ENCODE measurements at regions not wholly inside any gene's neighbourhood (a gene's known extent, or its start where the extent isn't known, plus 50 kb on each side); places are given as distances from the start of the nearest gene placed in this dataset.

DNA sequence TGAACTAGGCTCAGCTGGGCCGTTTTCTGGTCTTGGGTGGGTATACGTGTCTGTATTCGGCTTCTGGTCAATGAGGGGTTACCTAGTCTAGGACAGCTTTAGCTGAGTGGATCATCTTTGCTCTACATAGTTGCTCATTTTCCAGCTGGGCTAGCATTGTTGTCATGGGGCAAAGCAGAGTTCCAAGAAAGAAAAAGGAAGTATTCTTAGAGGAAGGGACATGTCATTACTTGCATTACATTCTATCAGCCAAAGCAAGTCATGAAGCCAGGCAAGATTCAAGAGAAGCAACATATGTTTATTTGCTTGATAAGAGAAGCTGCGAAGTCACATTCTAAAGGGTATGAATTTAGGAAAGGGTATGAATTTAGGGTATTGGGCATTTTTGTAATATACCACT is 396.5 kb downstream of the ZNF608 start:
- TF ChIP-seq GATA3 (IDR thresholded peaks at IDR 0.05; ENCODE audit: low read depth, low read length) (no peak), GATA2 (IDR thresholded peaks at IDR 0.05; ENCODE audit: low read depth, low read length) (no peak)

- TF ChIP-seq GATA3 (IDR thresholded peaks at IDR 0.05; ENCODE audit: low read depth, low read length) (no peak), GATA2 (IDR thresholded peaks at IDR 0.05; ENCODE audit: low read depth, low read length) (no peak)
These were observed 403.0 kb downstream of the ZNF608 start for GRCh38 chr5:124343451-124343867.

DNA sequence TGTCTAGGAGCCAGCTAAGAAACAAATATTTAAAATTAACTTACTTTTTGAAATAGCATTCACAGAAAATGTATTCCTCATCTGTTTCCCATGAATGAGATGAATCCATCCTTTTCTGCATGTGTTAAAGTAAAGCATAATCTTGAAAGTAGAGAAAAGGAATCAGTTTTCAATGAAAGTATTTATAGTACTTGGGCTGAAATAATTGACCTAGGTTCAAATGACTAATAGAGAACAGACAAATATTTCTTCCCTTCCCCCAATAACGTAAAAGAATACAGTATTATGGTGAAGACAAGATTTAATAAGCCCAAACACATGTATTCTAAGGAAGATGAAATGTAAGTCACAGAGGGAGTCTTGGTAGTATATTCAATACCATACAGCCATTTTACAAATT is 403.5 kb downstream of the ZNF608 start:
- TF ChIP-seq GATA2 (IDR thresholded peaks at IDR 0.05; ENCODE audit: low read depth, low read length) (no peak), GATA3 (IDR thresholded peaks at IDR 0.05; ENCODE audit: low read depth, low read length) (no peak)

DNA sequence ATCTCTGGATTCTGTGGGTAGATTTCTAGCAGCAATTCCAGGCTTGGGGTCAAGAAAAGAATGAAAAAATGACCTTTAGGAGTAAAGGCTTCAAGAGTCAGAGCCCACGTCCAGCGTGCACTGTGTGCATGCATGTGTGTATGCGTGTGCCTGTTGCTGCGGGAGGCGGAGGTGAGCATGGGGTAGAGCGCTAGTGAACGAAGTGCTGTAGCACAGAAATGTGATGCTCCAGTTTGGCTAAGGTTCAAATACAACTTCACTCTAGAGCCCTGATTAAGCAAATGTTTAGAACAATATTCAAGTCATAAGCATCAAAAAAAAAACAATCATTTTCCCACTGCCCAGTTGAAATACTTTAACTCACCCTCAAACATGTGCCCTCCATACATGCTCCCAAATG is 403.9 kb downstream of the ZNF608 start:
- TF ChIP-seq GATA2 (IDR thresholded peaks at IDR 0.05; ENCODE audit: low read depth, low read length), result no peak
- no peak for TF ChIP-seq GATA3 (IDR thresholded peaks at IDR 0.05; ENCODE audit: low read depth, low read length)

GRCh38 chr5:124342027-124342471 is 404.4 kb downstream of the ZNF608 start:
- no peak for TF ChIP-seq GATA3 (IDR thresholded peaks at IDR 0.05; ENCODE audit: low read depth, low read length)

DNA sequence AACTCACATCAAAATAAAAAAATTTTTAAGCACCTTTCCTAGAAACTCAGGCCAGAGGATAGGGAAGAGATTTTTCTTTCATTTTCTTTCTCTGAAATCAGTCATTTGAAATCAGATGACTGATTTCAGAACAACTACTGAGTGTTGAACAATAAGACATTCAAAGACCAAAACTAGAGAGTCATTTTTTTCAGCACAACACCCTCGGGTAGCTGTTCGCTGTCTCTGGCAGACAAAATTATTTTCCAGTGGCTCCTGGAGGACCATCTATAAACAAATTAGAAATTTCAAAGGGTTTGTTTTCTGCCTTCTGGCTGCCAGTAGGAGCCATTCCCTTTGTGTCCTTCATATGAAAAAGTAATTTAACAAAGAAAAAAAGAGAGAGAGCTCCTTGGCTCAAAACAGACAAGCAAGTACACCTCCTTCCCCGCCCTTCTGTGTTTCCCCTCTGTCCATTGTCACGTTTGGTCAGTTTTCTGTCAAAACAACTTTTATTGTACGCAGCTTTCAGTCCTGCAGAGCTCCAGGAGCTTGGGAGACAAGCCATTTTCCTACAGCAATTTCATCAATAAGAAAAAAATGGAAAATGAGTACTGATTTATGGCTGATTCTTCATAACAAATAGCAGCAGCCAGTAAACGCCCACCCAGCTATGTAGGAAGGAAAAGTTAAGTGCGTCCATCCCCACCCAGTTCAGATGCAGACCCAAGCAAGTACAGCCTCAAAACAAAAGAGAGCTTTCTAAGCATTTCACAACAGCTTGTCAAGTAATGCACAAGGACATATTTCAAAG is 405.2 kb downstream of the ZNF608 start:
- TF ChIP-seq GATA3 (IDR thresholded peaks at IDR 0.05; ENCODE audit: low read depth, low read length), result no peak
- no peak for TF ChIP-seq GATA2 (IDR thresholded peaks at IDR 0.05; ENCODE audit: low read depth, low read length)

DNA sequence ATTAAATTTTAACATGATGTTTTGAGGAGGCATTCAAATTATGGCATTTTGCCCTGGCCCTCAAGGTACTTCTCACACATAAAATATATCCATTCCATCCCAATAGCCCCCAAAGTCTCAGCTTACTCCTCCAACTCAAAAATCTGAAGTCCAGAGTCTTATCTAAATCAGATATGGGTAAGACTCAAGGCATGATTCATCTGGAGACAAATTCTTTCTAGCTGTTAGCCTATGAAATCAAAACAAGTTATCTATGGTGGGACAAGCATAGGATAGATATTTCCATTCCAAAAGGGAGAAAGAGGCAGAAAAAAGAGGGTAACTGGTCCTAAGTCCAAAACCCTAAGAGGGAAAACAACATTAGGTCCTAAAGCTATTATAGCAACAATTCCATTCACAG is 408.4 kb downstream of the ZNF608 start:
- no peak for TF ChIP-seq GATA3 (IDR thresholded peaks at IDR 0.05; ENCODE audit: low read depth, low read length)
- no peak for TF ChIP-seq GATA2 (IDR thresholded peaks at IDR 0.05; ENCODE audit: low read depth, low read length)

DNA sequence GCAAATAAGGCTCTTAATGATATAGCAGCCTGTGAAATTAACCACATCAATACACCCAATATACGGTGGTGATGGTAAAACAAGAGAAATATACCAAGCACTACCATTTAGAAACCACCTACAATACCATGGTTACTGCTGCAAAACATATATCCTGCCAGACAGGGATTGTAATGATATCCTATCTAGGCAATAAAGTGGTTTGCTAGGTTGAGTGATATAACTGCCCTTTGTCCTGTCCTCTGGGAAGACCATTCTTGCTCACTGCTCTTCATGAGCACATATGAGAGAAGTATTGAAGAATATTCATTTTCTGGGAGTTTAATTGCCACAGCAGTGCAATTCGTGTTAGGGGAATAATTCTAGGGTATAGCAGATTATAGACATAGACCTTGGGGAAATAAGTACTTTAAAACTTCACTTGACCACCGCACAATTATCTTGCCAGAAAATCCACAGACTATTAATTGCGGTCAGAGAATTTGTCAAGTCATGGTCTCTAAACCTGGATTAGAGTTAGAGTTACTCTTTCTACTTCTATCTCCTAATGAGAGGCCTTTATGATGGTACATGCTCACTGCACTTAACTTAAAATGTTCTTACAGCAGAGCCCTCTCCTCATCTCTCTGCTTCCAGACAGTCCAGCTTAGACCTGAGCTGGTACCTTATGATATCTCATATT is 413.0 kb downstream of the ZNF608 start:
- TF ChIP-seq GATA2 (IDR thresholded peaks at IDR 0.05; ENCODE audit: low read depth, low read length) (no peak), GATA3 (IDR thresholded peaks at IDR 0.05; ENCODE audit: low read depth, low read length) (no peak)

- TF ChIP-seq GATA3 (IDR thresholded peaks at IDR 0.05; ENCODE audit: low read depth, low read length) (no peak), GATA2 (IDR thresholded peaks at IDR 0.05; ENCODE audit: low read depth, low read length) (no peak)
These were observed 414.2 kb downstream of the ZNF608 start for GRCh38 chr5:124332273-124332672.

DNA sequence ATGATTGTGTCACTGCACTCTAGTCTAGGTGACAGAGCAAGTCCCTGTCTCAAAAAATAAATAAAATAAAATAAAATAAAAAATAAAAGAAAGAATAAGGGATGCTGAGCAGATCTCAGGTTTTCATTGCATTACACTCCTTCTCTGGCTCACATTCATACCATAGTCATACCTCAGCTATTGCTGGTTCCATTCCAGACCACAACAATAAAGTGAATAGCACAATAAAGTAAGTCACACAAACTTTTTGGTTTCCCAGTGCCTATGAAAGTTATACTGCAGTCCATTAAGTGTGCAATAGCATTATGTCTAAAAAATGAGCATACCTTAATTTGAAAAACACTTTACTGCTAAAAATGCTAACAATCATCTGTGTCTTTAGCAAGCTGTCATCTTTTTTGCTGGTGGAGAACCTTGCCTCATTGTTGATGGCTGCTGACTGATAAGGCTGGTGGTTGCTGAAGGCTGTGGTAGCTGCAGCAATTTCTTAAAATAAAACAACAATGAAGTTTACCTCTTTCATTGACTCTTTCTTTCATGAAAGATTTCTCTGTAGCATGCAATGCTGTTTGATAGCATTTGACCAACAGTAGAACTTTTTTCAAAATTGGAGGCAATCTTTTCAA is 415.7 kb downstream of the ZNF608 start:
- TF ChIP-seq GATA3 (IDR thresholded peaks at IDR 0.05; ENCODE audit: low read depth, low read length), result no peak
- no peak for TF ChIP-seq GATA2 (IDR thresholded peaks at IDR 0.05; ENCODE audit: low read depth, low read length)

- TF ChIP-seq GATA2 (IDR thresholded peaks at IDR 0.05; ENCODE audit: low read depth, low read length), result no peak
- TF ChIP-seq GATA3 (IDR thresholded peaks at IDR 0.05; ENCODE audit: low read depth, low read length), result no peak
These were observed 418.2 kb downstream of the ZNF608 start for GRCh38 chr5:124328201-124328600.

GRCh38 chr5:124318661-124319060 is 427.8 kb downstream of the ZNF608 start:
- TF ChIP-seq GATA2 (IDR thresholded peaks at IDR 0.05; ENCODE audit: low read depth, low read length), result no peak
- no peak for TF ChIP-seq GATA3 (IDR thresholded peaks at IDR 0.05; ENCODE audit: low read depth, low read length)

DNA sequence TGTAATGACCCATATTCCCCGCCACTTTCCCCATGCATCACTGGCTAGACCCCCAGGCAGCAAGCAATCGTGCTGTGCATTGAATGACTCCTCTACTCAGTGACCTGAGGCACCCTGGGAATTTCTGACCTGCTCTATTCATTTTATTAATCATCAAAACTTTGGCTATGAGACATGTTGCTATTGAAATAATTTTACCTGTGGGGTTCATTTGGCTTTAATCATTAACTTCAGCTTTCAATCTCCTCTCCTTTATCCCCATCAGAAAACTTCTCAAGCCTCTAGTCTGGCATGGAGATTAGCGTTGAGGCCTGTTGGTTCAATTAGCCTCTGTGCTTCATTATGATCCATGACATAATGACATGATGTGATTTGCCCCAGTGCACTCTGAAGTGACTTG is 429.0 kb downstream of the ZNF608 start:
- TF ChIP-seq GATA3 (IDR thresholded peaks at IDR 0.05; ENCODE audit: low read depth, low read length) (no peak), GATA2 (IDR thresholded peaks at IDR 0.05; ENCODE audit: low read depth, low read length) (no peak)

DNA sequence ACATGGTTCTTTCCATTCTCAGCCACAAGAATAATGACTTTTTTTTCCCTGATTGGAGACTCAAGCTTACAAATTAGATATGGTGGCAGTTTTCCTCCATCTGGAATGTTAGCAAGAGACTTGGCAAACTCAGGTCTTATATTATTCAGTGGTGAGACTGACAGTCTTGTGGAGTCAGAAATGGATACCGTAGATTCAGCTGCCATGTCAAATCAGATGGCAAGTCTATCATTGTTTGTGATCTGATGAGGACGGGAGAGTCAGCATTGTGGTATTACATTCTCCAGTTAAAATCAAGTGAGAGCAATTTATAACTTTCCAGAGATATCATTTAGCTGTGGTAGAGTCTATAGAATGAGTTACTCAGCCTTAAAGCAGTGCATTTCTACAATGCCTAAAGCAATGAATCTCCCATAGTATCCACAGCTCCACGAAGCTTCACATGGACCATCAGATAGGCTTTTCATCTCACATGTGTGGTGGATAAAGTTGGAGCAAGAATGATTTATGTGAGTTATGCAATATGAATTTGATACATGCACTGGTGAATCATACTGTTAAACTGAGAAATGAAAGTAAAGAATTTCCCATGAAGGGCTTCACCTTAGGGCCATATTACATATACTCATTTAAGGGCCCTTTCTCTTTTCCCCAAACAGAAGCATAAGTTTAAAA is 430.6 kb downstream of the ZNF608 start:
- TF ChIP-seq GATA2 (IDR thresholded peaks at IDR 0.05; ENCODE audit: low read depth, low read length) (no peak), GATA3 (IDR thresholded peaks at IDR 0.05; ENCODE audit: low read depth, low read length) (no peak)

All from SH-SY5Y (cell line).